ENCODE measurements at regions not wholly inside any gene's neighbourhood (a gene's known extent, or its start where the extent isn't known, plus 50 kb on each side); places are given as distances from the start of the nearest gene placed in this dataset.

- Histone ChIP-seq H3K4me1 (ENCODE audit: insufficient read depth, low read length) (no peaks in the 10 kb centered on the region), H3K9me3 (ENCODE audit: control insufficient read depth in 1 of 2, insufficient read depth in 1 of 2, low read length in 2 of 2) (no peaks in the 10 kb centered on the region), H3K27me3 (ENCODE audit: control insufficient read depth in 1 of 2, insufficient read depth in 2 of 2, low read length in 2 of 2) (no peaks in the 10 kb centered on the region), H3K4me3 (ENCODE audit: low read length) (no peak overlapping the region), H3K27ac (ENCODE audit: low read depth in 1 of 2, low read length in 2 of 2) (no peak overlapping the region), H3K36me3 (ENCODE audit: insufficient read depth, low read length) (no peaks in the 10 kb centered on the region)
- TF ChIP-seq, protein P1, sequence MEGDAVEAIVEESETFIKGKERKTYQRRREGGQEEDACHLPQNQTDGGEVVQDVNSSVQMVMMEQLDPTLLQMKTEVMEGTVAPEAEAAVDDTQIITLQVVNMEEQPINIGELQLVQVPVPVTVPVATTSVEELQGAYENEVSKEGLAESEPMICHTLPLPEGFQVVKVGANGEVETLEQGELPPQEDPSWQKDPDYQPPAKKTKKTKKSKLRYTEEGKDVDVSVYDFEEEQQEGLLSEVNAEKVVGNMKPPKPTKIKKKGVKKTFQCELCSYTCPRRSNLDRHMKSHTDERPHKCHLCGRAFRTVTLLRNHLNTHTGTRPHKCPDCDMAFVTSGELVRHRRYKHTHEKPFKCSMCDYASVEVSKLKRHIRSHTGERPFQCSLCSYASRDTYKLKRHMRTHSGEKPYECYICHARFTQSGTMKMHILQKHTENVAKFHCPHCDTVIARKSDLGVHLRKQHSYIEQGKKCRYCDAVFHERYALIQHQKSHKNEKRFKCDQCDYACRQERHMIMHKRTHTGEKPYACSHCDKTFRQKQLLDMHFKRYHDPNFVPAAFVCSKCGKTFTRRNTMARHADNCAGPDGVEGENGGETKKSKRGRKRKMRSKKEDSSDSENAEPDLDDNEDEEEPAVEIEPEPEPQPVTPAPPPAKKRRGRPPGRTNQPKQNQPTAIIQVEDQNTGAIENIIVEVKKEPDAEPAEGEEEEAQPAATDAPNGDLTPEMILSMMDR (IDR thresholded peaks at IDR 0.05) = no peak
- H3K9me3 Mint-ChIP-seq = no peaks in the 10 kb centered on the region
- POLR2A ChIA-PET = no interaction called here
- no peaks in the 10 kb centered on the region for H3K36me3 Mint-ChIP-seq (ENCODE audit: low read depth)
- no peaks in the 10 kb centered on the region for H3K4me1 Mint-ChIP-seq (ENCODE audit: low read depth)
- CTCF ChIA-PET = no interaction called here
- DNase-seq (no peak), ATAC-seq (ENCODE audit: poor library complexity) (no peak)
- H3K4me3 Mint-ChIP-seq = no peak overlapping the region
- H3K27ac Mint-ChIP-seq = no peak overlapping the region
- intact Hi-C loops (cut with DNase I, micrococcal nuclease) = no loop called here
- no peaks in the 10 kb centered on the region for H3K27me3 Mint-ChIP-seq
Measured at GRCh38 chr13:109622006-109622405, 164.4 kb downstream of the IRS2 start.

GRCh38 chr13:109615721-109616420, 170.5 kb downstream of the IRS2 start:
- intact Hi-C loops (cut with DNase I, micrococcal nuclease) = no loop called here
- Histone ChIP-seq H3K36me3 (ENCODE audit: insufficient read depth, low read length) (no peaks in the 10 kb centered on the region), H3K4me1 (ENCODE audit: insufficient read depth, low read length) (no peaks in the 10 kb centered on the region), H3K27ac (ENCODE audit: low read depth in 1 of 2, low read length in 2 of 2) (no peak overlapping the region), H3K4me3 (ENCODE audit: low read length) (no peak overlapping the region), H3K27me3 (ENCODE audit: control insufficient read depth in 1 of 2, insufficient read depth in 2 of 2, low read length in 2 of 2) (no peaks in the 10 kb centered on the region), H3K9me3 (ENCODE audit: control insufficient read depth in 1 of 2, insufficient read depth in 1 of 2, low read length in 2 of 2) (no peaks in the 10 kb centered on the region)
- POLR2A ChIA-PET = no interaction called here
- no peak for DNase-seq
- CTCF ChIA-PET = no interaction called here
- Mint-ChIP-seq H3K27me3 (no peaks in the 10 kb centered on the region), H3K9me3 (no peaks in the 10 kb centered on the region), H3K27ac (no peak overlapping the region), H3K36me3 (ENCODE audit: low read depth) (no peaks in the 10 kb centered on the region), H3K4me3 (no peak overlapping the region), H3K4me1 (ENCODE audit: low read depth) (no peaks in the 10 kb centered on the region)
- TF ChIP-seq, protein P1 (IDR thresholded peaks at IDR 0.05) = no peak
- no peak for ATAC-seq (ENCODE audit: poor library complexity)

DNA sequence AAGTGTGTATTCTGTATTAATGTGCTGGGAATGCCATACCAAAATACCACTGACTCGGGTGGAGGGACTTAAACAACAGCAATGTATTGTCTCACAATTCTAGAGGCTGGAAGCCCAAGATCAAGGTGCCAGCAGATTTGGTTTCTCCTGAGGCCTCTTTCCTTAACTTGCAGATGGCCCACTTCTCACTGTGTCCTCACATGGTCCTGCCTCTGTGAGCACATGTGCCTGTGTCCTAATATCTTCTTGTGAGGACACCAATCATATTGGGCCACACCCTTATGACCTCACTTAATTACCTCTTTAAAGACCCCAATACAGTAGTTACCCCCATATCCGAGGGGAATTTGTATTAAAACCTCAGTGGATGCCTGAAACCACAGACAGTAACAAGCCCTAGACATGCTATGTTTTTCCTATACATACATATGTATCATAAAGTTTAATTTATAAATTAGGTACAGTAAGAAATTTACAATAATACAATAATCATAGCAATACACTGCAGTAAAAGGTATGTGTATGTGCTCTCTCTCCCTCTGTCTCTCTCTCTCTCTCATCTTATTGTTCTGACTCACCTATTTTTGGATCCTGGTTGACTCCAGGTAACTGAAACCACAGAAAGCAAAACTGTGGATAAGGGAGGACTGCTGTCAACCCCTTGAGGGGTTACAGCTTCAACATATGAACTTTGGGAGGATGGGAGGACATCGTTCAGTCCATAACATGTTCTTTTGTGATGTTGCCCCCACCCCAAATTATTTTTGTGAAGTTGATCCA, 174.3 kb downstream of the IRS2 start:
- TF ChIP-seq, protein P1 (IDR thresholded peaks at IDR 0.05) = no peak
- no peaks in the 10 kb centered on the region for H3K27me3 ChIP-seq (ENCODE audit: control insufficient read depth in 1 of 2, insufficient read depth in 2 of 2, low read length in 2 of 2)
- H3K9me3 Mint-ChIP-seq = no peaks in the 10 kb centered on the region
- H3K27me3 Mint-ChIP-seq = no peaks in the 10 kb centered on the region
- POLR2A ChIA-PET = no interaction called here
- no peaks in the 10 kb centered on the region for H3K36me3 Mint-ChIP-seq (ENCODE audit: low read depth)
- no peak overlapping the region for H3K4me3 Mint-ChIP-seq
- intact Hi-C loops (cut with DNase I, micrococcal nuclease) = loop anchor here in 1 of 2 experiments (2.0 kb wide), 1 partner anchor 179 kb away; no protein-coding TSS in a partner anchor
- ATAC-seq (ENCODE audit: poor library complexity) (no peak), DNase-seq (no peak)
- no peaks in the 10 kb centered on the region for H3K4me1 ChIP-seq (ENCODE audit: insufficient read depth, low read length)
- no peaks in the 10 kb centered on the region for H3K9me3 ChIP-seq (ENCODE audit: control insufficient read depth in 1 of 2, insufficient read depth in 1 of 2, low read length in 2 of 2)
- H3K4me1 Mint-ChIP-seq (ENCODE audit: low read depth) = no peaks in the 10 kb centered on the region
- no peak overlapping the region for H3K4me3 ChIP-seq (ENCODE audit: low read length)
- H3K27ac Mint-ChIP-seq = no peak overlapping the region
- H3K27ac ChIP-seq (ENCODE audit: low read depth in 1 of 2, low read length in 2 of 2) = no peak overlapping the region
- no peaks in the 10 kb centered on the region for H3K36me3 ChIP-seq (ENCODE audit: insufficient read depth, low read length)
- CTCF ChIA-PET = no interaction called here

Measured in CD4-positive, alpha-beta T cell (primary cell).